HepG2 (cell line): ENCODE measurements at regions not wholly inside any gene's neighbourhood (a gene's known extent, or its start where the extent isn't known, plus 50 kb on each side); places are given as distances from the start of the nearest gene placed in this dataset.

Source experiments
- ATAC-seq: fragments of 200-7000 bp; cut with Tn5 transposase; 3 replicates; pipeline ENCODE4 v1.9.1; 2020; ENCODE audit warnings: mild to moderate bottlenecking, moderate library complexity
- BruUV-seq: library from RNA; stranded (reverse); fragments of 400-500 nt; replicated peaks from 2 replicates; lab custom pipeline; 2021; lab: Mats Ljungman, UMichigan
- CTCF ChIA-PET: fragments of 300-600 bp; formaldehyde crosslinking; extraction: SDS; loops from one replicate; lab custom pipeline; 2021; ENCODE audit warnings: low total read pairs, inconsistent platforms, low intra/inter-chr PET ratio; lab: Yijun Ruan, JAX
- POLR2A ChIA-PET: fragments of 350-600 bp; sonication (Branson Sonifier 250); formaldehyde crosslinking; loops from one replicate; lab custom pipeline; 2020; ENCODE audit warnings: antibody characterized with exemption, inconsistent platforms; lab: Yijun Ruan, JAX
- DNase-seq: peaks from one replicate; pipeline ENCODE4 v3.0.0-alpha.2; 2015; ENCODE audit warnings: low spot score
- FAIRE-seq: peaks from 3 replicates; lab custom pipeline; 2011; peaks lifted over from hg19 to GRCh38; lab: Jason Lieb, UNC
- H2AFZ ChIP-seq: one replicate; pipeline ENCODE4 v1.6.1; 2011; ENCODE audit warnings: low read length, inconsistent platforms
- H3K27ac ChIP-seq: fragments of 300-600 bp; 3 replicates; pipeline ENCODE4 v1.8.0; 2011; ENCODE audit warnings: mixed run types, mild to moderate bottlenecking, mixed read lengths, low read length, inconsistent platforms; ENCODE audit not compliant: insufficient read depth; ENCODE audit errors: extremely low read length
- H3K27me3 ChIP-seq, 2 experiments: fragments of 200-600 bp in 1 of 2; 2 replicates in 1 of 2; 3 replicates in 1 of 2; pipeline versions ENCODE4 v1.6.0 to v1.8.0; 2011; ENCODE audit warnings: low read length in 2 of 2, mild to moderate bottlenecking in 2 of 2, moderate library complexity in 2 of 2, inconsistent platforms in 1 of 2; ENCODE audit not compliant: insufficient read depth in 2 of 2, control insufficient read depth in 1 of 2
- H3K36me3 ChIP-seq, 2 experiments: fragments of 200-600 bp in 1 of 2; replicated peaks in 1 of 2; 2 replicates in 1 of 2; 3 replicates in 1 of 2; pipeline versions ENCODE4 v1.5.1 to v1.8.0; 2011; ENCODE audit warnings: low read length in 2 of 2, inconsistent platforms in 1 of 2; ENCODE audit not compliant: insufficient read depth in 2 of 2, control insufficient read depth in 1 of 2
- H3K4me1 ChIP-seq: 2 replicates; pipeline ENCODE4 v1.5.1; 2012; ENCODE audit warnings: low read length, inconsistent platforms; ENCODE audit not compliant: insufficient read depth
- H3K4me2 ChIP-seq: 2 replicates; pipeline ENCODE4 v1.6.0; 2011; ENCODE audit warnings: low read depth, low read length, inconsistent platforms
- H3K4me3 ChIP-seq, 3 experiments: fragments of 200-600 bp in 1 of 3; sonication (generic), shearing (Covaris generic) in 1 of 3; replicated peaks in 1 of 3; 2 replicates each; pipeline ENCODE4 v1.5.1; 2011 to 2016; ENCODE audit warnings: low read length in 3 of 3, inconsistent platforms in 2 of 3, low read depth in 2 of 3, mild to moderate bottlenecking in 2 of 3, control low read depth in 1 of 3, mixed read lengths in 1 of 3; ENCODE audit not compliant: insufficient read depth in 1 of 3
- H3K79me2 ChIP-seq: one replicate; pipeline ENCODE4 v1.6.1; 2011; ENCODE audit warnings: low read length, inconsistent platforms; ENCODE audit not compliant: insufficient read depth
- H3K9ac ChIP-seq: 2 replicates; pipeline ENCODE4 v1.6.0; 2011; ENCODE audit warnings: mild to moderate bottlenecking, low read depth, low read length, inconsistent platforms; ENCODE audit not compliant: insufficient read depth
- H3K9me3 ChIP-seq: 2 replicates; pipeline ENCODE4 v1.5.1; 2012; ENCODE audit warnings: mild to moderate bottlenecking, low read length
- H4K20me1 ChIP-seq: 2 replicates; pipeline ENCODE4 v1.6.0; 2011; ENCODE audit warnings: inconsistent platforms, mild to moderate bottlenecking, low read length, moderate library complexity; ENCODE audit not compliant: insufficient read depth
- CCAR2 ChIP-seq: fragments of 200-400 bp; formaldehyde crosslinking; optimal IDR thresholded peaks from 2 replicates; pipeline ENCODE3; 2018; ENCODE audit warnings: low read depth, mild to moderate bottlenecking, low read length, moderate library complexity
- DMAP1 ChIP-seq: IDR thresholded peaks from 2 replicates; pipeline ENCODE4 v1.6.1; 2016
- GABPA ChIP-seq, 2 experiments: IDR thresholded peaks; 2 replicates each; pipeline ENCODE4 v1.6.1; 2011 to 2016; ENCODE audit warnings: low read depth in 2 of 2, low read length in 1 of 2, missing biosample characterization in 1 of 2, missing genetic modification characterization in 1 of 2
- NAIF1 ChIP-seq: sonication (generic); formaldehyde crosslinking; IDR thresholded peaks from 2 replicates; pipeline ENCODE4 v1.5.0; 2020; ENCODE audit warnings: mild to moderate bottlenecking, missing genetic modification reagents, borderline replicate concordance
- NRL ChIP-seq: sonication (generic); formaldehyde crosslinking; IDR thresholded peaks from 2 replicates; pipeline ENCODE4 v1.5.0; 2020; ENCODE audit warnings: missing genetic modification reagents, mild to moderate bottlenecking, moderate library complexity, borderline replicate concordance
- SP1 ChIP-seq, 2 experiments: fragments of 450-650 bp in 1 of 2; sonication (generic) in 1 of 2; formaldehyde crosslinking in 1 of 2; IDR thresholded peaks; 2 replicates each; pipeline versions ENCODE4 v1.4.0 to v1.6.1; 2016 to 2020; ENCODE audit warnings: missing genetic modification reagents in 1 of 2
- SP4 ChIP-seq: sonication (generic); formaldehyde crosslinking; IDR thresholded peaks from 2 replicates; pipeline ENCODE4 v1.8.1; 2023; ENCODE audit warnings: mild to moderate bottlenecking, missing genetic modification reagents
- ZC3H4 ChIP-seq: sonication (generic); formaldehyde crosslinking; IDR thresholded peaks from 2 replicates; pipeline ENCODE4 v1.4.0; 2020; ENCODE audit warnings: missing genetic modification reagents, borderline replicate concordance
- ZFP37 ChIP-seq: sonication (generic); formaldehyde crosslinking; IDR thresholded peaks from 2 replicates; pipeline ENCODE4 v1.4.0; 2020; ENCODE audit warnings: missing genetic modification reagents, borderline replicate concordance
- ZNF652 ChIP-seq: IDR thresholded peaks from 2 replicates; pipeline ENCODE4 v1.6.1; 2016; ENCODE audit warnings: low read depth, borderline replicate concordance
- ZNF672 ChIP-seq: sonication (generic); formaldehyde crosslinking; IDR thresholded peaks from 2 replicates; pipeline ENCODE4 v1.8.1; 2022; ENCODE audit warnings: missing genetic modification reagents
- ZSCAN25 ChIP-seq: sonication (generic); formaldehyde crosslinking; IDR thresholded peaks from 2 replicates; pipeline ENCODE4 v1.8.0; 2022; ENCODE audit warnings: mild to moderate bottlenecking, missing genetic modification reagents
- WGBS: methylation state at CpG from one replicate; pipeline ENCODE4 v1.1.6; 2017; ENCODE audit warnings: low lambda C conversion rate; 5-methylcytosine and 5-hydroxymethylcytosine counted together
- in situ Hi-C: cut with HindIII; loops from 2 replicates; pipeline ENCODE4 v1.10.0; 2017; ENCODE audit warnings: low pct_unique_long_range_greater_than_20kb; ENCODE audit not compliant: extremely low pct_ligation_motif_present
- intact Hi-C: fragments of 100-400 bp; cut with micrococcal nuclease; formaldehyde crosslinking; loops from one replicate; pipeline ENCODE4 v1.10.0; 2022; ENCODE audit not compliant: unreplicated experiment
- TF ChIP-seq, protein P1 (sequence below): sonication (generic); formaldehyde crosslinking; IDR thresholded peaks from 2 replicates; pipeline ENCODE4 v1.4.0; 2020; ENCODE audit warnings: missing genetic modification reagents
- TF ChIP-seq, protein P2 (sequence below): sonication (generic); formaldehyde crosslinking; IDR thresholded peaks from 2 replicates; pipeline ENCODE4 v1.5.0; 2020; ENCODE audit warnings: missing genetic modification reagents, mild to moderate bottlenecking, borderline replicate concordance
- TF ChIP-seq, protein P3 (sequence below), 2 experiments: IDR thresholded peaks; 2 replicates each; pipeline ENCODE4 v1.6.1; 2011 to 2012; ENCODE audit warnings: low read length in 2 of 2, borderline replicate concordance in 1 of 2, low read depth in 1 of 2, mild to moderate bottlenecking in 1 of 2, moderate library complexity in 1 of 2

DNA sequence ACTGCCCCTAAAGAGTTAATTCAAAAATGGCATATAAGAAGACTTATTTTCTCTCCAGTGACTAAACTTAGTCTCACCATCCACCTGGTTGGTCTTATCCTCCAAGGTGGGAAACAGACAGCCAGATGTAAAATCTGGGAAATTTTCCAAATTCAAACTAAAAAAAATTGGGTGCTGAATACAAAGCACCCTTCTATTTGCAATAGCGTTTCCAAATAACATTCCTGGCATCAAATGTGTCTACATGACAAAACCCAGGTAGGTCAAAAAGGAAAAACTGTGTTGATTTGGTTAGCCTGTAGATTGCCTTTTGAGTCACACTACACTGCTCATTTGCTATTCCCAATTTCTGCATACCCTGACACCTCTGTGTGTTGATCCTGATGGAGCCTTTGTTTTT is 252.2 kb downstream of the NR2F1-AS1 start:
- FAIRE-seq (no peak), ATAC-seq (no peak), DNase-seq (no peak)
- POLR2A ChIA-PET, result no interaction called here
- H3K4me1 ChIP-seq, result no peaks in the 10 kb centered on the region
- in situ Hi-C loops, result no loop called here
- CTCF ChIA-PET, result no interaction called here
- WGBS, result 5% methylated on average over 1 of the region's 1 CpG
- no peak overlapping the region for H3K4me2 ChIP-seq
- H3K4me3 ChIP-seq, result no peak overlapping the region
- no peaks in the 10 kb centered on the region for H3K79me2 ChIP-seq
- H2AFZ ChIP-seq, result no peak overlapping the region
- H3K27ac ChIP-seq, result no peak overlapping the region
- no peaks in the 10 kb centered on the region; a peak in 2 of 5 replicates for H3K27me3 ChIP-seq
- H3K36me3 ChIP-seq, result no peaks in the 10 kb centered on the region
- no peaks in the 10 kb centered on the region for H3K9me3 ChIP-seq
- BruUV-seq, result no TSS peak
- TF ChIP-seq, protein P1, sequence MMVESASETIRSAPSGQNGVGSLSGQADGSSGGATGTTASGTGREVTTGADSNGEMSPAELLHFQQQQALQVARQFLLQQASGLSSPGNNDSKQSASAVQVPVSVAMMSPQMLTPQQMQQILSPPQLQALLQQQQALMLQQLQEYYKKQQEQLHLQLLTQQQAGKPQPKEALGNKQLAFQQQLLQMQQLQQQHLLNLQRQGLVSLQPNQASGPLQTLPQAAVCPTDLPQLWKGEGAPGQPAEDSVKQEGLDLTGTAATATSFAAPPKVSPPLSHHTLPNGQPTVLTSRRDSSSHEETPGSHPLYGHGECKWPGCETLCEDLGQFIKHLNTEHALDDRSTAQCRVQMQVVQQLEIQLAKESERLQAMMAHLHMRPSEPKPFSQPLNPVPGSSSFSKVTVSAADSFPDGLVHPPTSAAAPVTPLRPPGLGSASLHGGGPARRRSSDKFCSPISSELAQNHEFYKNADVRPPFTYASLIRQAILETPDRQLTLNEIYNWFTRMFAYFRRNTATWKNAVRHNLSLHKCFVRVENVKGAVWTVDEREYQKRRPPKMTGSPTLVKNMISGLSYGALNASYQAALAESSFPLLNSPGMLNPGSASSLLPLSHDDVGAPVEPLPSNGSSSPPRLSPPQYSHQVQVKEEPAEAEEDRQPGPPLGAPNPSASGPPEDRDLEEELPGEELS (CRISPR knock-in tag), result no peak
- TF ChIP-seq, protein P2, sequence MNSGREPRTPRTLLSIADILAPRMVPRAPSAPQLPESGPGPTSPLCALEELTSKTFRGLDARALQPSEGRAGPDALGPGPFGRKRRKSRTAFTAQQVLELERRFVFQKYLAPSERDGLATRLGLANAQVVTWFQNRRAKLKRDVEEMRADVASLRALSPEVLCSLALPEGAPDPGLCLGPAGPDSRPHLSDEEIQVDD (CRISPR knock-in tag), result no peak
- TF ChIP-seq ZNF672 (CRISPR knock-in tag) (no peak), NRL (CRISPR knock-in tag) (no peak), CCAR2 (no peak), ZC3H4 (CRISPR knock-in tag) (no peak), DMAP1 (no peak), ZSCAN25 (no peak), ZFP37 (no peak), NAIF1 (no peak), ZNF652 (no peak), GABPA (IDR thresholded peaks at IDR 0.05; ENCODE audit: low read depth, low read length) (no peak), GABPA (CRISPR knock-in tag; IDR thresholded peaks at IDR 0.05; ENCODE audit: low read depth) (no peak), SP4 (CRISPR knock-in tag) (no peak), SP1 (IDR thresholded peaks at IDR 0.05) (no peak), SP1 (CRISPR knock-in tag; IDR thresholded peaks at IDR 0.05) (no peak)
- TF ChIP-seq, protein P3, sequence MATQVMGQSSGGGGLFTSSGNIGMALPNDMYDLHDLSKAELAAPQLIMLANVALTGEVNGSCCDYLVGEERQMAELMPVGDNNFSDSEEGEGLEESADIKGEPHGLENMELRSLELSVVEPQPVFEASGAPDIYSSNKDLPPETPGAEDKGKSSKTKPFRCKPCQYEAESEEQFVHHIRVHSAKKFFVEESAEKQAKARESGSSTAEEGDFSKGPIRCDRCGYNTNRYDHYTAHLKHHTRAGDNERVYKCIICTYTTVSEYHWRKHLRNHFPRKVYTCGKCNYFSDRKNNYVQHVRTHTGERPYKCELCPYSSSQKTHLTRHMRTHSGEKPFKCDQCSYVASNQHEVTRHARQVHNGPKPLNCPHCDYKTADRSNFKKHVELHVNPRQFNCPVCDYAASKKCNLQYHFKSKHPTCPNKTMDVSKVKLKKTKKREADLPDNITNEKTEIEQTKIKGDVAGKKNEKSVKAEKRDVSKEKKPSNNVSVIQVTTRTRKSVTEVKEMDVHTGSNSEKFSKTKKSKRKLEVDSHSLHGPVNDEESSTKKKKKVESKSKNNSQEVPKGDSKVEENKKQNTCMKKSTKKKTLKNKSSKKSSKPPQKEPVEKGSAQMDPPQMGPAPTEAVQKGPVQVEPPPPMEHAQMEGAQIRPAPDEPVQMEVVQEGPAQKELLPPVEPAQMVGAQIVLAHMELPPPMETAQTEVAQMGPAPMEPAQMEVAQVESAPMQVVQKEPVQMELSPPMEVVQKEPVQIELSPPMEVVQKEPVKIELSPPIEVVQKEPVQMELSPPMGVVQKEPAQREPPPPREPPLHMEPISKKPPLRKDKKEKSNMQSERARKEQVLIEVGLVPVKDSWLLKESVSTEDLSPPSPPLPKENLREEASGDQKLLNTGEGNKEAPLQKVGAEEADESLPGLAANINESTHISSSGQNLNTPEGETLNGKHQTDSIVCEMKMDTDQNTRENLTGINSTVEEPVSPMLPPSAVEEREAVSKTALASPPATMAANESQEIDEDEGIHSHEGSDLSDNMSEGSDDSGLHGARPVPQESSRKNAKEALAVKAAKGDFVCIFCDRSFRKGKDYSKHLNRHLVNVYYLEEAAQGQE (IDR thresholded peaks at IDR 0.05; ENCODE audit: borderline replicate concordance in 1 of 2, low read depth in 1 of 2, low read length in 2 of 2), result no peak
- TF ChIP-seq, all 625 proteins: peak for 0
- intact Hi-C loops, result no loop called here
- H4K20me1 ChIP-seq, result no peaks in the 10 kb centered on the region
- no peak overlapping the region for H3K9ac ChIP-seq
